Lower lobe of right lung (tissue), 2 donors: ENCODE measurements at regions not wholly inside any gene's neighbourhood (a gene's known extent, or its start where the extent isn't known, plus 50 kb on each side); places are given as distances from the start of the nearest gene placed in this dataset.

Experiments used
- ATAC-seq, 2 donors: fragments of 200-7000 bp; cut with Tn5 transposase; one replicate each; pipeline ENCODE4 v1.9.1; 2020 to 2022; ENCODE audit warnings: mild to moderate bottlenecking in 2 of 2, moderate library complexity in 2 of 2
- DNase-seq: peaks from one replicate; pipeline ENCODE4 v3.0.0-alpha.2; 2020
- H3K27ac ChIP-seq: fragments of 200-600 bp; one replicate; pipeline ENCODE4 v1.8.0; 2022
- H3K27me3 ChIP-seq: fragments of 200-600 bp; one replicate; pipeline ENCODE4 v1.8.0; 2022; ENCODE audit warnings: low read depth
- H3K36me3 ChIP-seq: fragments of 200-600 bp; one replicate; pipeline ENCODE4 v1.8.0; 2022; ENCODE audit warnings: mild to moderate bottlenecking
- H3K4me1 ChIP-seq: fragments of 200-600 bp; one replicate; pipeline ENCODE4 v1.8.0; 2022
- H3K4me3 ChIP-seq: fragments of 200-600 bp; one replicate; pipeline ENCODE4 v1.8.0; 2022; ENCODE audit warnings: mild to moderate bottlenecking
- H3K9me3 ChIP-seq: fragments of 200-600 bp; one replicate; pipeline ENCODE4 v1.8.0; 2022
- intact Hi-C: fragments of 100-400 bp; cut with DNase I; formaldehyde crosslinking; loops from one replicate; pipeline ENCODE4 v1.11.0; 2022
- TF ChIP-seq, protein P1 (sequence below): fragments of 200-600 bp; IDR thresholded peaks from one replicate; pipeline ENCODE4 v1.8.0; 2022; ENCODE audit warnings: antibody characterized with exemption, mild to moderate bottlenecking
- donor health status: DM: no; HTN: yes; CAD: no; lungs with severe emphysema.

DNA sequence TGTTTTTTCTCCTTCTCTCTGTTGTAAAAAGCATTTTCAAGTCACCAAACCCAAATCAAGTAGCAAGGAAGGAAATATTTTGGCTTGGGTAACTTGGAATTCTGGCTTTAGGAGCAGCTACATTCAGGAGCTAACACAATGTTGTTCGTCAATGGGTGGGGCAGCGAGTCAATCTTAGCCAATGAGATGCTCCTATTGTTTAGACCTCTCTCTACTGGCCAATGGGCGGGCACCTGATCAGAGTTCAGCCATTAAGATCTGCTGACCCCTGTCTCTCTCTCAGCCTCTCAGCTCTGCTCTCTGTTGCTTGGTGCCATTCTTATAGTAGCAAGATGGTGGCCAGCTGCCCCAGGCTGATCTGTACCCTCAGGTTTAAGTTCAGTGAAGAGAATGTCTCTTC lies 83.2 kb downstream of the IRX3 start:
- intact Hi-C loops, result no loop called here
- ATAC-seq (no peak), DNase-seq (no peak)
- H3K4me3 ChIP-seq, result no peak overlapping the region
- no peak overlapping the region for H3K27ac ChIP-seq
- TF ChIP-seq, protein P1, sequence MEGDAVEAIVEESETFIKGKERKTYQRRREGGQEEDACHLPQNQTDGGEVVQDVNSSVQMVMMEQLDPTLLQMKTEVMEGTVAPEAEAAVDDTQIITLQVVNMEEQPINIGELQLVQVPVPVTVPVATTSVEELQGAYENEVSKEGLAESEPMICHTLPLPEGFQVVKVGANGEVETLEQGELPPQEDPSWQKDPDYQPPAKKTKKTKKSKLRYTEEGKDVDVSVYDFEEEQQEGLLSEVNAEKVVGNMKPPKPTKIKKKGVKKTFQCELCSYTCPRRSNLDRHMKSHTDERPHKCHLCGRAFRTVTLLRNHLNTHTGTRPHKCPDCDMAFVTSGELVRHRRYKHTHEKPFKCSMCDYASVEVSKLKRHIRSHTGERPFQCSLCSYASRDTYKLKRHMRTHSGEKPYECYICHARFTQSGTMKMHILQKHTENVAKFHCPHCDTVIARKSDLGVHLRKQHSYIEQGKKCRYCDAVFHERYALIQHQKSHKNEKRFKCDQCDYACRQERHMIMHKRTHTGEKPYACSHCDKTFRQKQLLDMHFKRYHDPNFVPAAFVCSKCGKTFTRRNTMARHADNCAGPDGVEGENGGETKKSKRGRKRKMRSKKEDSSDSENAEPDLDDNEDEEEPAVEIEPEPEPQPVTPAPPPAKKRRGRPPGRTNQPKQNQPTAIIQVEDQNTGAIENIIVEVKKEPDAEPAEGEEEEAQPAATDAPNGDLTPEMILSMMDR, result no peak
- no peaks in the 10 kb centered on the region for H3K36me3 ChIP-seq
- peaks cover 5% of the 10 kb centered on the region for H3K27me3 ChIP-seq
- no peaks in the 10 kb centered on the region for H3K9me3 ChIP-seq
- no peaks in the 10 kb centered on the region for H3K4me1 ChIP-seq
